ENCODE measurements at regions not wholly inside any gene's neighbourhood (a gene's known extent, or its start where the extent isn't known, plus 50 kb on each side); places are given as distances from the start of the nearest gene placed in this dataset.

DNA sequence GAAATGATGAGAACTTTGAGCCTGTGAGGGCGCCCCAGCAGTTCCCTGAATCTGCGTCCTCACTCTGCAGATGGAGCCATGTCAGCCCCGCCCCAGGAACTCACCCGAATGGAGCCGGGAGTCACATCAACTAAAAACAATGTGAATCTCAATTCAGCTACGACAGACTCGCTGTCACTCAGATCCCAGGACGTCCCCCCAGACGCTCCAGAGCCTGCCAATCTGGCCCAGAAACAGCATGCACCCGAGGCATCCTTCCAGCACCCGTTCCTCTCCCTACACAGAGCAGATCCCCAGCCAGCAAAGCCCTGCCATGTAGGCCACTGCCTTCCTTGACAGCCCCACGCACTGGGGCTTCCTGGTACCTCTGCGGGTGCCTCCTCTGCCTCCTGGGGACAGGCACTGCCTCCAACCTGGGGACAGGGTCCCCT, 248.0 kb downstream of the TTLL2 start:
- DNase-seq (ENCODE audit: low spot score in 2 of 2), result peak; percentile 16 to 69
- intact Hi-C loops (cut with DNase I; ENCODE audit: low total_unique reads), result no loop called here
- TF ChIP-seq POLR2A (IDR thresholded peaks at IDR 0.05), result no peak
- TF ChIP-seq, protein P1, sequence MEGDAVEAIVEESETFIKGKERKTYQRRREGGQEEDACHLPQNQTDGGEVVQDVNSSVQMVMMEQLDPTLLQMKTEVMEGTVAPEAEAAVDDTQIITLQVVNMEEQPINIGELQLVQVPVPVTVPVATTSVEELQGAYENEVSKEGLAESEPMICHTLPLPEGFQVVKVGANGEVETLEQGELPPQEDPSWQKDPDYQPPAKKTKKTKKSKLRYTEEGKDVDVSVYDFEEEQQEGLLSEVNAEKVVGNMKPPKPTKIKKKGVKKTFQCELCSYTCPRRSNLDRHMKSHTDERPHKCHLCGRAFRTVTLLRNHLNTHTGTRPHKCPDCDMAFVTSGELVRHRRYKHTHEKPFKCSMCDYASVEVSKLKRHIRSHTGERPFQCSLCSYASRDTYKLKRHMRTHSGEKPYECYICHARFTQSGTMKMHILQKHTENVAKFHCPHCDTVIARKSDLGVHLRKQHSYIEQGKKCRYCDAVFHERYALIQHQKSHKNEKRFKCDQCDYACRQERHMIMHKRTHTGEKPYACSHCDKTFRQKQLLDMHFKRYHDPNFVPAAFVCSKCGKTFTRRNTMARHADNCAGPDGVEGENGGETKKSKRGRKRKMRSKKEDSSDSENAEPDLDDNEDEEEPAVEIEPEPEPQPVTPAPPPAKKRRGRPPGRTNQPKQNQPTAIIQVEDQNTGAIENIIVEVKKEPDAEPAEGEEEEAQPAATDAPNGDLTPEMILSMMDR (IDR thresholded peaks at IDR 0.05), result no peak
- H3K4me3 ChIP-seq (ENCODE audit: low read depth, poor library complexity, severe bottlenecking), result no peak overlapping the region
- 48 to 61% methylated on average over 13 of the region's 13 CpGs for WGBS, 2 donors

GRCh38 chr6:167573461-167574215, 248.8 kb downstream of the TTLL2 start:
- 55 to 58% methylated on average over 16 of the region's 16 CpGs for WGBS, 2 donors

DNA sequence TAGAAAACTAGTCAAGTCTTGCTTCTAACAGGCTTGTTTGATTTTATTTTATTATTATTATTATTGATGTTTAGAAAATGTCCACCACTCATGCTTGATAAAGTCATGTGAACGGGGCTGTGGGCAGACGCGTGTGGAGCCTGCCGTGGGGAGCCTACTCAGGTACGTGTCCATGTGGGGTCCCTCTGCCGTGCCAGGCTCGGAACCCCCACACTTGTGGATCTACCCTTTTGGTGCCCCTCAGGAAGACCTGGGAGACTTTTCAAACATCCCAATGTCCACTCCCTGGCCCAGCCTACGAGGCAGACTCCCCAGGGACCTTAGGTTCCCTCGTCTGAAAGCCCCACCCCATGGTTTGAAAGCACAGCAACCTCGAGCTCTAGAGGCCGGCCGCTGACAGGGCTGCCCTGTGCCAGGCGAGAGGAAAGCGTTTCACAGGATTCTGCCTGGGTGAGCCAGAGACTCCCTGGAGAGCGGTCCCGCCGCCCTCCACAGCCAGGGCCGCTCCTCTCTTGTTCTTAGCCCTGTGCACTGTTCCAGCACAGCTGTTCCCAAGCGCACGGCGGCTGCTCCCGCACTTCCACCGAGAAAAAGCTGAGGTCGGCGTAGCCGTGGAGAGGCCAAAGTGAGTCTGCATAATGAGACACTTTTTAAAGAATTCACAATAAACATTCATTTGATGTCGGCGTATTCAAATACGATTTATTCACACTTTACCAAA, 249.7 kb downstream of the TTLL2 start:
- TF ChIP-seq, protein P1 (IDR thresholded peaks at IDR 0.05), result no peak
- no peak for TF ChIP-seq POLR2A (IDR thresholded peaks at IDR 0.05)
- intact Hi-C loops (cut with DNase I; ENCODE audit: low total_unique reads), result no loop called here
- peak; percentile 9 to 80 for DNase-seq (ENCODE audit: low spot score in 2 of 2)
- WGBS, 2 donors, result 79 to 87% methylated on average over 29 of the region's 29 CpGs
- no peak overlapping the region for H3K4me3 ChIP-seq (ENCODE audit: low read depth, poor library complexity, severe bottlenecking)

More at GRCh38 chr6:167573461-167574215, 248.8 kb downstream of the TTLL2 start:
- TF ChIP-seq, protein P1 (IDR thresholded peaks at IDR 0.05), result no peak
- no peak for TF ChIP-seq POLR2A (IDR thresholded peaks at IDR 0.05)
- intact Hi-C loops (cut with DNase I; ENCODE audit: low total_unique reads), result no loop called here
- no peak overlapping the region for H3K4me3 ChIP-seq (ENCODE audit: low read depth, poor library complexity, severe bottlenecking)
- peak; percentile 11 to 68 for DNase-seq (ENCODE audit: low spot score in 2 of 2)

- WGBS, 2 donors, result 90 to 92% methylated on average over 23 of the region's 23 CpGs
- DNase-seq (ENCODE audit: low spot score in 2 of 2), result peak in 1 of 2 donors; percentile 74
- no peak overlapping the region for H3K4me3 ChIP-seq (ENCODE audit: low read depth, poor library complexity, severe bottlenecking)
Observed at GRCh38 chr6:167575158-167575696, 250.3 kb downstream of the TTLL2 start.

GRCh38 chr6:167576050-167576741, 250.5 kb upstream of the AFDN start:
- intact Hi-C loops (cut with DNase I; ENCODE audit: low total_unique reads), result no loop called here
- H3K4me3 ChIP-seq (ENCODE audit: low read depth, poor library complexity, severe bottlenecking), result no peak overlapping the region
- 84 to 86% methylated on average over 23 of the region's 23 CpGs for WGBS, 2 donors
- TF ChIP-seq POLR2A (IDR thresholded peaks at IDR 0.05), result no peak
- TF ChIP-seq, protein P1 (IDR thresholded peaks at IDR 0.05), result no peak
- peak; percentile 12 to 67 for DNase-seq (ENCODE audit: low spot score in 2 of 2)

More at GRCh38 chr6:167575158-167575696, 250.3 kb downstream of the TTLL2 start:
- intact Hi-C loops (cut with DNase I; ENCODE audit: low total_unique reads), result no loop called here
- TF ChIP-seq, protein P1 (IDR thresholded peaks at IDR 0.05), result no peak
- TF ChIP-seq POLR2A (IDR thresholded peaks at IDR 0.05), result no peak

All from lower leg skin (tissue), 4 donors.